ENCODE measurements at regions not wholly inside any gene's neighbourhood (a gene's known extent, or its start where the extent isn't known, plus 50 kb on each side); places are given as distances from the start of the nearest gene placed in this dataset.
A peak's percentile ranks its signal among the peaks of the same experiment; 100 is the strongest.
"Not testable (repeated sequence)": the region's sequence is repeated elsewhere in the genome, so short reads cannot be mapped to it uniquely, and the experiment has no call there.

GRCh38 chr13:89518289-89519077 lies 1829.0 kb upstream of the MIR17HG start:
- Histone ChIP-seq H3K9me3 (no peaks in the 10 kb centered on the region), H3K36me3 (no peaks in the 10 kb centered on the region), H3K27ac (no peak overlapping the region), H3K27me3 (no peaks in the 10 kb centered on the region), H3K4me3 (no peak overlapping the region), H3K4me1 (peaks cover 0 to 20% (median 11%) of the 10 kb centered on the region in 3 donors)
- DNase-seq (no peak), FAIRE-seq (no peak), ATAC-seq (no peak)
- TF ChIP-seq, protein P1, sequence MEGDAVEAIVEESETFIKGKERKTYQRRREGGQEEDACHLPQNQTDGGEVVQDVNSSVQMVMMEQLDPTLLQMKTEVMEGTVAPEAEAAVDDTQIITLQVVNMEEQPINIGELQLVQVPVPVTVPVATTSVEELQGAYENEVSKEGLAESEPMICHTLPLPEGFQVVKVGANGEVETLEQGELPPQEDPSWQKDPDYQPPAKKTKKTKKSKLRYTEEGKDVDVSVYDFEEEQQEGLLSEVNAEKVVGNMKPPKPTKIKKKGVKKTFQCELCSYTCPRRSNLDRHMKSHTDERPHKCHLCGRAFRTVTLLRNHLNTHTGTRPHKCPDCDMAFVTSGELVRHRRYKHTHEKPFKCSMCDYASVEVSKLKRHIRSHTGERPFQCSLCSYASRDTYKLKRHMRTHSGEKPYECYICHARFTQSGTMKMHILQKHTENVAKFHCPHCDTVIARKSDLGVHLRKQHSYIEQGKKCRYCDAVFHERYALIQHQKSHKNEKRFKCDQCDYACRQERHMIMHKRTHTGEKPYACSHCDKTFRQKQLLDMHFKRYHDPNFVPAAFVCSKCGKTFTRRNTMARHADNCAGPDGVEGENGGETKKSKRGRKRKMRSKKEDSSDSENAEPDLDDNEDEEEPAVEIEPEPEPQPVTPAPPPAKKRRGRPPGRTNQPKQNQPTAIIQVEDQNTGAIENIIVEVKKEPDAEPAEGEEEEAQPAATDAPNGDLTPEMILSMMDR (IDR thresholded peaks at IDR 0.05), result no peak
- intact Hi-C loops (cut with DNase I), result no loop called here
- WGBS, 2 donors, result 75 to 84% methylated on average over 4 of the region's 4 CpGs

- H3K4me1 ChIP-seq, result peaks cover 0 to 2% (median 0%) of the 10 kb centered on the region in 3 donors
- FAIRE-seq (no peak), ATAC-seq (peak in 3 of 4 donors; percentile 58 to 88 (median 60)), DNase-seq (peak in 1 of 6 donors; percentile 9)
- H3K4me3 ChIP-seq, result no peak overlapping the region
- no peaks in the 10 kb centered on the region for H3K27me3 ChIP-seq
- TF ChIP-seq, protein P1 (IDR thresholded peaks at IDR 0.05), result no peak
- no peaks in the 10 kb centered on the region for H3K36me3 ChIP-seq
- intact Hi-C loops (cut with DNase I), result no loop called here
- no peak overlapping the region for H3K27ac ChIP-seq
- no peaks in the 10 kb centered on the region for H3K9me3 ChIP-seq
These were observed 1827.0 kb upstream of the MIR17HG start for GRCh38 chr13:89520468-89520867.

GRCh38 chr13:89521672-89522071 lies 1825.8 kb upstream of the MIR17HG start:
- FAIRE-seq; intact Hi-C loops (cut with DNase I); H3K27me3 ChIP-seq; H3K4me3 ChIP-seq; H3K36me3 ChIP-seq; ATAC-seq; DNase-seq; H3K9me3 ChIP-seq; H3K27ac ChIP-seq; H3K4me1 ChIP-seq: not testable (repeated sequence)
- WGBS, 2 donors, result 55 to 69% methylated on average over 2 of the region's 2 CpGs

DNA sequence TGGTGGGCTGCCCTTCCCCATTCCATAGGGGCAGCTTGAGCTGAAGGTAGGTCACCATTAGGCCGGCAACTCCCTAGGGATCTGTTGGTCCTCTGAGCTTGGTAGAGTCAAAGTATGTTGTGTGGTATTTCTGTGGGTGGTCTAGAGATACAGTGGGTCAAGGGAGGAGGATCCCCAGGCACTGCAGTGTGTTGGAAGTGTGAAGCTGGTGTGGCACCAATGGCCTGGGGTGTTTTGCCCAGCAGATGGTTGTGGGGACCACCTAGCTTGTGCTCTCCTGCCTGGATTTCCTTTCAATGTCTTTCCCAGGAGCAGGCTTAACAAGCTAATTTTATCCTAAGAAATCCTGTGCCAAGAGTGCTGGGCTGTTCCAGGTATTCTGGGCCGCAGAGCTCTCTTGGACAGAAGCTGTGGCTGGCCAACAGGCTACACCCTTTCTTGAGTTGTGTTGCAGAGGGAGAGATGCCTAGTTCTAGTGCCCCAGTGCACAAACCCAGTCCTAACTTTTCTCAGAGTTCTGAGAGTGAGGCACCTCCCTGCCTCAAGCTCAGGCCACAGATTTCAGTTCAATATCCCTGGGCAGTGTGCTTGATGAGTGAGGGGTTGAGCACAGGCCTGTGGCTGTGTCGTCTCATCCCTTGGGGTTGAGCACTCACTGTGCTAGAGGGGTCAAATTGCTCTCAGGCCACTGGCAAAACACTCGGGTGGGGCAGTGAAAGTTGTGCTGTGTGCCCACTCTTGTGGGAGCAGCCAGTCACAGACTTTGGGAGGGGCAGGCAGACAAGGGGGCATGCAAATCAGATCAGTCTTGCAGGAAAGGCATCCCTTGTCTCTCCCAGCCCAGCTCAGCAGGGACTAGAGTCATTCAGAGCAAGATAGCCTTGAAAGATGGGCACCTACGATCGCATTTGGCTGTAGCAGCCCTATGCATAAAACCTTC lies 1806.1 kb upstream of the MIR17HG start:
- no peaks in the 10 kb centered on the region for H3K36me3 ChIP-seq
- H3K4me3 ChIP-seq, result no peak overlapping the region
- FAIRE-seq, result no peak
- intact Hi-C loops (cut with DNase I), result no loop called here
- no peak overlapping the region for H3K27ac ChIP-seq
- H3K27me3 ChIP-seq, result no peaks in the 10 kb centered on the region
- H3K9me3 ChIP-seq, result no peaks in the 10 kb centered on the region
- ATAC-seq, result no peak
- TF ChIP-seq, protein P1 (IDR thresholded peaks at IDR 0.05), result no peak
- 83 to 90% methylated on average over 6 of the region's 6 CpGs for WGBS, 2 donors
- H3K4me1 ChIP-seq, result no peaks in the 10 kb centered on the region
- DNase-seq, result no peak

DNA sequence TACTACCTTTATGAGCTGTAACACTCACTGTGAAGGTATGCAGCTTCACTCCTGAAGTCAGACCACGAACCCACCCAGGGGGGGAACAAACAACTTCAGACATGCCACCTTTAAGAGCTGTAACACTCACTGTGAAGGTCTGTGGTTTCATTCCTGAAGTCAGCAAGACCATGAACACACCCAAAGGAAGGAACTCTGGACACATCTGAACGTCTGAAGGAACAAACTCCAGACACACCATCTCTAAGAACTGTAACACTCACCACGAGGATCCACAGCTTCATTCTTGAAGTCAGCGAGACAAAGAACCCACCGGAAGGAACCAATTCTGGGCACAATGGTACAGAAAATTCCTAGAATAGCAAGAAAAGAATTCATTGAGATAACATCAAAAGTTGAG lies 1796.5 kb upstream of the MIR17HG start:
- no peak for FAIRE-seq
- DNase-seq, result no peak
- TF ChIP-seq, protein P1 (IDR thresholded peaks at IDR 0.05), result no peak
- H3K36me3 ChIP-seq, result no peaks in the 10 kb centered on the region
- H3K27ac ChIP-seq, result no peak overlapping the region
- H3K4me1 ChIP-seq, result no peaks in the 10 kb centered on the region
- ATAC-seq, result no peak
- H3K9me3 ChIP-seq, result peaks cover 0 to 2% (median 0%) of the 10 kb centered on the region in 4 donors
- no peak overlapping the region for H3K4me3 ChIP-seq
- no peaks in the 10 kb centered on the region for H3K27me3 ChIP-seq
- intact Hi-C loops (cut with DNase I), result no loop called here
- WGBS, 2 donors, result 67 to 82% methylated on average over 5 of the region's 5 CpGs
